Stimulated activated CD4-positive, alpha-beta T cell treated with anti-CD3 and anti-CD28 coated beads, TNF-alpha, amount 100 ng/mL, for 4 hours (primary cell): ENCODE measurements at regions not wholly inside any gene's neighbourhood (a gene's known extent, or its start where the extent isn't known, plus 50 kb on each side); places are given as distances from the start of the nearest gene placed in this dataset.
"Not testable (repeated sequence)": the region's sequence is repeated elsewhere in the genome, so short reads cannot be mapped to it uniquely, and the experiment has no call there.

Experiments used
- DNase-seq, 3 experiments: peaks; one replicate each; pipeline ENCODE4 v3.0.0-alpha.2; 2020; ENCODE audit warnings: low read depth in 3 of 3

DNA sequence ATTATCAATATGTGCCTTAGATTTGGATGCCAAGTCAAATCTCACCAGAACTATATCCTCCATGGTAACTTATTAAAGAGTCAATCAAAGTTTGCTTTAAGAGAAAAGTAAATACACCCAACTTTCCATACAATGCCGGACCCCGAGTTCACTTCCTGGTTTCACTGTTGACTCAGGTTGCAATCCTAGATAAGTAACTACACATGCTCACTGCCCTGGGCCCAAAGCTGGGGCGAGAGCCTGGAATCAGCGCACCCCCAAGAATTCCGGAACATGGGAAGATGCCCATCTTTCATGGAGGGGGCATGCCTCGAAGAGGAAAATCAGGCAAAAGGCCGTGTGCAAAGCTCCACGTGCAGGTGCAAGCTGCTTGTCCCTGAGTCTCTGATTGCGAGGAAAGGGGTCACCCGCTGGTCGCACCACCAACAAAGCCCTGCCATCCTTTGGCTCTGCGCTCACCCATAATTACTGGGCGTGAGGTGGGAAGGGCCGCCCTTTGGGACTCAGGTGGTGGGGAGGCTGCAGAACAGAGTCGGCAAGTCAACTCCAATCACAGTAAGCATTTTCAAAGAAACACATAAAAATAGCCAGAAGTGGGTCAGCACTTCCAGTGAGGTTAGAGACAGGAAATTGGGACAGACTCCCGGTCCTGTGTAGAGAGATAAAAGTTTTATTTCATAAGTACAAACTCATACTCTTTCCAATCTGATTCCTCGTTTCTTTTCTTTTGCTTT is 167.7 kb downstream of the TOMM20 start:
- DNase-seq, result no peak

- no peak for DNase-seq
Observed at GRCh38 chr1:234958706-234959657, 169.7 kb downstream of the TOMM20 start.

DNA sequence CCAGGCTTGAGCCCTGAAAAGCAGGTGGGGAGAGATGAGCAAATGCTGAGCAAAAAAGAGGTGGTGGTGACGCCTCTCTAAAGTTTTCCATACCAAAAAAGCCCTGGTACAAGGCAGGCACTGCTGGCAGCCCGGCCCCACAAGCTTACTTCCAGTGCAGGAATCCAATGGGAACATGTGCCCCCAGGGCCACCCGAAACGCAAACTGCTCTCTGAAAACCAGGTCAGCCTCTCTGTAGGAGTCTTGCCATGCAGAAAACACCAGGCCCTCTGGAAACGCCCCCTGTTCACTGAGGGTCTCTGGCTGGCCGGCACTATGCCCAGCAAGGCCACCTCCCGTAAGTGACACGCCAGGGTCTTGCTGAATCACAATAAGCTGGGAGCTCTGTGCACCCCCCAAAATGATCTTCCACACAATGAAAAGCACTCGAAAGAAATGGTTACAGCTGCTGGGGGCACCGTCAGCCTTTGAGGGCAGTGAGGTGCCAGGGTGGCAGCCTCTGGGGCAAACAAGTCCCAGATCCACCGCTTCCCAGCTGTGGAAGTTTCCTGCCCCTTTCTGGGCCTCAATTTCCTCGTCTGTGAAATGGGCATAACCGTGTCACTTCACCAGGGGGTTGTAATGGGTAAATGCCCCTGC is 170.5 kb downstream of the TOMM20 start:
- DNase-seq, result no peak

DNA sequence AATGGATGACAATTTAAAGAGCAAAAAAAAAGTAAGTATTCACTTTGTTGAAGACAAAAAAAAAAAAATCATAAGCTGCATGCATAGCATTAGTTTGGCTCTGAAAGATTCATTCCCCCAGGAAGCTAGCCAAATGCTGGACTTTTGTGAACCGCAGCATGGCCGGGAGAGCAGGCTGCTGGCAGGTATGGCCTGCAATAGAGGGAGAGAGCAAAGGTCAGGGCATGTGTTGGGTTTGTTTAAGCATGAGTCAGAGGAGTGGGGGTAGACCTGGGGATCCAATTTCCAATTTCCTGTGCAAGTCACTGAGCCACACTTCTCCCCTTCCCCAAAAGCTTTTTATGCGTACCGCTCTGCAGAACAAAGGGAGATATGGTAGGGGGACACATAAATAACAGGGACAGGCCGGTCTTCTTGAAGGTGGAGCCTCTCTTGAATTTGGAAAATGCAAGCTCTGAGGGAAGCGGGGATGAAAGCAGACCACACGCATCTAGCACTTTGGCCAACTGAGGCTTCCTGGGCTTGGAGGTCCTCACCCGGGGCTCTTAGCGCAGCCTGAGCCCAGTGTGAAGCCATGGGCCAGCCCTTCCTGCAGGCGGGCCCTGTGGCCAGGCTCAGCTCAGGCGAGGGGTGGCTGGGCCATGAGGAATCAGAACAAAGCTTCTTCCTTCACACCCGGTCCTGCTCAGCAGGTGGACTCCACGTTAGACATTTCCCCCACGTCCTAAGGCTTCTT is 171.1 kb downstream of the TOMM20 start:
- no peak for DNase-seq

GRCh38 chr1:234956821-234957329 is 171.8 kb downstream of the TOMM20 start:
- DNase-seq, result no peak

GRCh38 chr1:234955107-234955731 is 173.4 kb downstream of the TOMM20 start:
- no peak for DNase-seq

- DNase-seq, result no peak
Observed at GRCh38 chr1:234954613-234955012, 174.0 kb downstream of the TOMM20 start.

- no peak for DNase-seq
Observed at GRCh38 chr1:234953655-234954405, 174.8 kb downstream of the TOMM20 start.

GRCh38 chr1:234950598-234950997 is 178.0 kb downstream of the TOMM20 start:
- no peak for DNase-seq

- DNase-seq, result not testable (repeated sequence)
Observed at GRCh38 chr1:234949528-234949927, 179.1 kb downstream of the TOMM20 start.

DNA sequence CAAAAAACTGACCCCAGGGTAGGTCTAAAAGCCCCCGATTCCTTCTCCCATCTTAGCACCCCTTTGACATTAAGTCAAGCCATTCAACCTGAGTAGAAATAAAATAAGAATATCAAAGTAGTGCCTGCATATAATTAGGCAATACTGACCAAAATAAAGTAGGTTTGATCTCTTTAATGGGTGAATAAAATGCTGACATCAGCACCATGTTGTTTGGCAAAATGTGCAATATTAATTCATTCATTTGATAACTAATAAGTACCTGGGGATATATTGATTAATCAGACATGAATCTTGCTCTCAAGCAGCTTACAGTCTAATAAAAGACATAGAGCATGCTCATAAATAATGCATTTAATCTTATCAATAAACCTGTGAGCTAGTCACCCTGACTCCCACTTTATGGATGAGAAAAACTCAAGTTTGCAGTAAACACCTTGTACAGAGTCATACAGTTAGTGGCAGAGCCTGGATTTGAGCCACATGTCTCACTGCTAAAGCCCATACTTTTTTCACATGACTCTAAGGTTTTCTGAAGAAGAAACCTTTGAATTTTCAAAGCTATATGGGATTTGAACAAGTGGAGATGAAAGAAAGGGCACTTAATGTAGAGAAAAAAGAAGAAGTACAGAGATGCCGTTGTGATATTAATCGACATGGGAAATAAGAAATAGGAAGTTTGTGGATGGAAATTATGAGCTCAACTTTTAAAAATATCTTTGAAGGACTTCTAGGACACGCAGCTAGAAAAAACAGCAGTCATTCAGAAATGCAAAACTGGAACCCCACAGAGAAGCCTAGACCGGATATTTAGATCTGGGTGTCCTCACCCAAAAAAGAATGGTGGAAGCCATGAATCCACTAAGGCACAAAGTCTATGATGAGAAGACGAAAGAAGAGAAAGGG is 183.9 kb downstream of the TOMM20 start:
- no peak for DNase-seq

- DNase-seq, result no peak
Observed at GRCh38 chr1:234943836-234944402, 184.7 kb downstream of the TOMM20 start.

GRCh38 chr1:234942879-234943506 is 185.6 kb downstream of the TOMM20 start:
- no peak for DNase-seq

DNA sequence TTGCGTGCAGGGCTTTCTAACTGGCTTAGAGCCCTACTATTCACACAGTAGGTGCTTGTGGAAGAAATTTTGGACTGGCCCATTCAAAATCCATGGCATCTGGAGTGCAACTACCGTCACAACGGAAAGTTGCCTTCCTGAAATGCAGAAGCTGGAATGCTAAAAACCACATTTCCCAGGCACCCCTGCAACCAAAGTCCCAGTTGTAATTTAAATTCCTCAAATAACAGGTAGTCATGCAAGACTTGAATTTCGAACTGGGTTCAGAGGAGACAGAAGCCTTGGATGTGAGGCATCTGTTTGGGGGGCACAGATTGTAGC is 186.7 kb downstream of the TOMM20 start:
- DNase-seq, result no peak

- DNase-seq, result no peak
Observed at GRCh38 chr1:234941321-234942011, 187.2 kb downstream of the TOMM20 start.

GRCh38 chr1:234940841-234941240 is 187.8 kb downstream of the TOMM20 start:
- DNase-seq, result no peak

- no peak for DNase-seq
Observed at GRCh38 chr1:234938924-234939323, 189.7 kb downstream of the TOMM20 start.

GRCh38 chr1:234938135-234938534 is 190.5 kb downstream of the TOMM20 start:
- DNase-seq, result no peak
